H9 (cell line): ENCODE measurements at regions not wholly inside any gene's neighbourhood (a gene's known extent, or its start where the extent isn't known, plus 50 kb on each side); places are given as distances from the start of the nearest gene placed in this dataset.

Source experiments
- DNase-seq: peaks from one replicate; pipeline ENCODE4 v3.0.0-alpha.2; 2017
- H2AFZ ChIP-seq: one replicate; pipeline ENCODE4 v1.6.1; 2013; ENCODE audit warnings: mild to moderate bottlenecking, low read length, control low read depth, moderate library complexity
- H2AK5ac ChIP-seq: 2 replicates; pipeline ENCODE4 v1.6.1; 2013; ENCODE audit warnings: low read length, control low read depth, mixed read lengths; ENCODE audit not compliant: insufficient read length
- H2BK120ac ChIP-seq: one replicate; pipeline ENCODE4 v1.6.1; 2013; ENCODE audit warnings: low read depth, mild to moderate bottlenecking, low read length, control low read depth, inconsistent platforms; ENCODE audit not compliant: poor library complexity, severe bottlenecking
- H2BK12ac ChIP-seq: 2 replicates; pipeline ENCODE4 v1.6.1; 2013; ENCODE audit warnings: low read length, control low read depth, mixed read lengths, low read depth; ENCODE audit not compliant: insufficient read length
- H2BK15ac ChIP-seq: 2 replicates; pipeline ENCODE4 v1.6.1; 2013; ENCODE audit warnings: low read depth, low read length, control low read depth
- H2BK20ac ChIP-seq: one replicate; pipeline ENCODE4 v1.6.1; 2013; ENCODE audit warnings: low read depth, mild to moderate bottlenecking, low read length, control low read depth, inconsistent platforms; ENCODE audit not compliant: poor library complexity, severe bottlenecking
- H2BK5ac ChIP-seq: 2 replicates; pipeline ENCODE4 v1.6.1; 2013; ENCODE audit warnings: low read length, control low read depth, mixed read lengths; ENCODE audit not compliant: insufficient read length
- H3K14ac ChIP-seq: 2 replicates; pipeline ENCODE4 v1.6.1; 2013; ENCODE audit warnings: low read length, control low read depth; ENCODE audit not compliant: insufficient read depth
- H3K18ac ChIP-seq: 2 replicates; pipeline ENCODE4 v1.6.1; 2013; ENCODE audit warnings: low read depth, mild to moderate bottlenecking, mixed read lengths, low read length, control low read depth; ENCODE audit not compliant: insufficient read length
- H3K23ac ChIP-seq: 2 replicates; pipeline ENCODE4 v1.6.1; 2013; ENCODE audit warnings: low read length, control low read depth, mixed read lengths, low read depth; ENCODE audit not compliant: insufficient read length
- H3K23me2 ChIP-seq: 2 replicates; pipeline ENCODE4 v1.6.1; 2013; ENCODE audit warnings: low read depth, mild to moderate bottlenecking, mixed read lengths, low read length, control low read depth; ENCODE audit not compliant: insufficient read length, poor library complexity, severe bottlenecking
- H3K27ac ChIP-seq: 2 replicates; pipeline ENCODE4 v1.5.1; 2013; ENCODE audit warnings: low read length, control low read depth, mixed read lengths, low read depth; ENCODE audit not compliant: insufficient read length
- H3K27me3 ChIP-seq: 2 replicates; pipeline ENCODE4 v1.6.1; 2013; ENCODE audit warnings: low read length, control low read depth, inconsistent platforms; ENCODE audit not compliant: insufficient read depth
- H3K4ac ChIP-seq: 2 replicates; pipeline ENCODE4 v1.6.1; 2013; ENCODE audit warnings: low read depth, mild to moderate bottlenecking, control low read depth, inconsistent platforms, low read length, moderate library complexity
- H3K4me1 ChIP-seq: 2 replicates; pipeline ENCODE4 v1.6.1; 2013; ENCODE audit warnings: low read length, control low read depth, inconsistent platforms; ENCODE audit not compliant: insufficient read depth
- H3K4me2 ChIP-seq: 2 replicates; pipeline ENCODE4 v1.6.1; 2013; ENCODE audit warnings: low read length, control low read depth, mixed read lengths; ENCODE audit not compliant: insufficient read length, insufficient read depth
- H3K56ac ChIP-seq: 2 replicates; pipeline ENCODE4 v1.6.1; 2013; ENCODE audit warnings: low read depth, mild to moderate bottlenecking, mixed read lengths, low read length, control low read depth; ENCODE audit not compliant: insufficient read length
- H3K79me1 ChIP-seq: 2 replicates; pipeline ENCODE4 v1.6.1; 2013; ENCODE audit warnings: low read depth, mild to moderate bottlenecking, moderate library complexity, low read length, control low read depth, inconsistent platforms; ENCODE audit not compliant: insufficient read depth, poor library complexity, severe bottlenecking
- H3K79me2 ChIP-seq: 2 replicates; pipeline ENCODE4 v1.6.1; 2013; ENCODE audit warnings: low read length, control low read depth, inconsistent platforms; ENCODE audit not compliant: insufficient read depth
- H3K9ac ChIP-seq: 2 replicates; pipeline ENCODE4 v1.6.1; 2013; ENCODE audit warnings: low read length, control low read depth, mixed read lengths; ENCODE audit not compliant: insufficient read length; ENCODE audit errors: extremely low read depth
- H3K9me3 ChIP-seq: one replicate; pipeline ENCODE4 v1.6.1; 2013; ENCODE audit warnings: low read depth, low read length, inconsistent platforms; ENCODE audit not compliant: control insufficient read depth
- H3T11ph ChIP-seq: one replicate; pipeline ENCODE4 v1.6.1; 2013; ENCODE audit warnings: mild to moderate bottlenecking, low read length, control low read depth, inconsistent platforms
- H4K20me1 ChIP-seq: one replicate; pipeline ENCODE4 v1.6.1; 2013; ENCODE audit not compliant: control insufficient read depth, insufficient read length, insufficient read depth
- H4K5ac ChIP-seq: 2 replicates; pipeline ENCODE4 v1.6.1; 2013; ENCODE audit warnings: low read depth, mild to moderate bottlenecking, mixed read lengths, low read length, control low read depth; ENCODE audit not compliant: insufficient read length
- H4K8ac ChIP-seq: replicated peaks from 2 replicates; pipeline ENCODE4 v1.6.1; 2013; ENCODE audit warnings: low read length, control low read depth, mixed read lengths, low read depth; ENCODE audit not compliant: insufficient read length
- H4K91ac ChIP-seq: 2 replicates; pipeline ENCODE4 v1.6.1; 2013; ENCODE audit warnings: low read depth, mild to moderate bottlenecking, moderate library complexity, mixed read lengths, low read length, control low read depth; ENCODE audit not compliant: insufficient read length
- H3K27ac Mint-ChIP-seq, 3 experiments: 2 replicates in 2 of 3; 3 replicates in 1 of 3; pipeline ENCODE4 v1.8.0; 2020 to 2021; ENCODE audit warnings: mixed read lengths in 3 of 3, mild to moderate bottlenecking in 1 of 3, moderate library complexity in 1 of 3
- H3K27me3 Mint-ChIP-seq: 2 replicates; pipeline ENCODE4 v1.8.0; 2021; ENCODE audit warnings: low read depth, mild to moderate bottlenecking, moderate library complexity, mixed read lengths
- H3K36me3 Mint-ChIP-seq, 3 experiments: 2 replicates in 2 of 3; 3 replicates in 1 of 3; pipeline ENCODE4 v1.8.0; 2020 to 2021; ENCODE audit warnings: low read depth in 3 of 3, mixed read lengths in 3 of 3; ENCODE audit not compliant: insufficient read depth in 1 of 3
- H3K4me1 Mint-ChIP-seq, 2 experiments: 2 replicates each; pipeline ENCODE4 v1.8.0; 2020; ENCODE audit warnings: mixed read lengths in 2 of 2
- H3K4me3 Mint-ChIP-seq, 2 experiments: 2 replicates in 1 of 2; 3 replicates in 1 of 2; pipeline ENCODE4 v1.8.0; 2020 to 2021; ENCODE audit warnings: mild to moderate bottlenecking in 2 of 2, mixed read lengths in 2 of 2, moderate library complexity in 1 of 2
- H3K9me3 Mint-ChIP-seq, 2 experiments: 2 replicates in 1 of 2; 3 replicates in 1 of 2; pipeline ENCODE4 v1.8.0; 2020; ENCODE audit warnings: mild to moderate bottlenecking in 2 of 2, mixed read lengths in 2 of 2, moderate library complexity in 1 of 2
- WGBS: extraction: QIAGEN DNeasy Blood & Tissue Kit; methylation state at CpG from one replicate; pipeline ENCODE4 v1.1.7; 2013; ENCODE audit warnings: missing lambda C conversion rate, low lambda C conversion rate, mixed read lengths; ENCODE audit not compliant: insufficient read length; ENCODE audit errors: extremely low coverage; 5-methylcytosine and 5-hydroxymethylcytosine counted together
- TF ChIP-seq, protein P1 (sequence below): fragments of 200-600 bp; sonication (generic); conservative IDR thresholded peaks from 3 replicates; pipeline ENCODE4 v1.8.0; 2021; ENCODE audit warnings: antibody characterized with exemption, mild to moderate bottlenecking

DNA sequence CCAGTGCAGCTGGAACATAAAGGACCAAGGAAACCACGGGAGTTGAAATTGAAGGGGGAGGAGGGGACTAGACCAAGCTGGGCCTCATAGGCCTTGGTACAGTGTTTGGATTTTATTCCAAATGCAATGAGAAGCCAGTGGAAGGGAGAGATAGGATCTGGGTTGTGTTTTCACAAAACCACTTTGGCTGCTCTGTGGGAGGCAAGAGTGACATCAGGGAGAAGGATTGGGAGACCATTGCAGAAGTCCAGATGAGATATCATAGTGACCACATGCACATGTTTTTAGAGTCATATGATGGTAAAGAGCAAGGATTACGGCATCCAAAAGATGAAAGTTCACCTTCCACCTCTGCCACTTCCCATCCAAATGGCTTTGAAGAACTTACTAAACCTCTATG is 210.2 kb downstream of the PAX3 start:
- Histone ChIP-seq H3K79me1 (no peaks in the 10 kb centered on the region), H2BK120ac (no peak overlapping the region), H3K27me3 (no peaks in the 10 kb centered on the region), H2BK12ac (no peak overlapping the region), H3K9me3 (no peaks in the 10 kb centered on the region), H2BK20ac (no peak overlapping the region), H3K4ac (no peak overlapping the region), H2AK5ac (no peak overlapping the region), H3K56ac (no peak overlapping the region), H4K8ac (no peak overlapping the region), H2BK5ac (no peak overlapping the region), H2BK15ac (no peak overlapping the region), H3K9ac (no peak overlapping the region), H4K20me1 (no peaks in the 10 kb centered on the region), H3K23me2 (no peaks in the 10 kb centered on the region), H4K91ac (no peak overlapping the region), H3K4me1 (no peaks in the 10 kb centered on the region), H3K23ac (no peak overlapping the region), H3K4me2 (no peak overlapping the region), H3T11ph (no peak overlapping the region), H4K5ac (no peak overlapping the region), H3K14ac (no peak overlapping the region), H3K18ac (no peak overlapping the region), H2AFZ (no peak overlapping the region), H3K27ac (no peak overlapping the region), H3K79me2 (no peaks in the 10 kb centered on the region)
- WGBS, result no CpG with 5 or more reads among the region's 2 CpGs
- TF ChIP-seq, protein P1, sequence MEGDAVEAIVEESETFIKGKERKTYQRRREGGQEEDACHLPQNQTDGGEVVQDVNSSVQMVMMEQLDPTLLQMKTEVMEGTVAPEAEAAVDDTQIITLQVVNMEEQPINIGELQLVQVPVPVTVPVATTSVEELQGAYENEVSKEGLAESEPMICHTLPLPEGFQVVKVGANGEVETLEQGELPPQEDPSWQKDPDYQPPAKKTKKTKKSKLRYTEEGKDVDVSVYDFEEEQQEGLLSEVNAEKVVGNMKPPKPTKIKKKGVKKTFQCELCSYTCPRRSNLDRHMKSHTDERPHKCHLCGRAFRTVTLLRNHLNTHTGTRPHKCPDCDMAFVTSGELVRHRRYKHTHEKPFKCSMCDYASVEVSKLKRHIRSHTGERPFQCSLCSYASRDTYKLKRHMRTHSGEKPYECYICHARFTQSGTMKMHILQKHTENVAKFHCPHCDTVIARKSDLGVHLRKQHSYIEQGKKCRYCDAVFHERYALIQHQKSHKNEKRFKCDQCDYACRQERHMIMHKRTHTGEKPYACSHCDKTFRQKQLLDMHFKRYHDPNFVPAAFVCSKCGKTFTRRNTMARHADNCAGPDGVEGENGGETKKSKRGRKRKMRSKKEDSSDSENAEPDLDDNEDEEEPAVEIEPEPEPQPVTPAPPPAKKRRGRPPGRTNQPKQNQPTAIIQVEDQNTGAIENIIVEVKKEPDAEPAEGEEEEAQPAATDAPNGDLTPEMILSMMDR, result no peak
- H3K27ac Mint-ChIP-seq, result no peak overlapping the region
- H3K27me3 Mint-ChIP-seq, result peaks cover 2% of the 10 kb centered on the region; the same call in 1 of the 2 replicates
- no peak overlapping the region for H3K4me3 Mint-ChIP-seq
- DNase-seq, result no peak
- H3K9me3 Mint-ChIP-seq, result no peaks in the 10 kb centered on the region; a peak in 1 of 5 replicates
- H3K4me1 Mint-ChIP-seq, result 0 out of 4 replicates have a peak, but pooled peaks cover 0 to 2% of the 10 kb centered on the region in 2 experiments
- H3K36me3 Mint-ChIP-seq, result no peaks in the 10 kb centered on the region
